GM12875 (cell line): ENCODE measurements at regions not wholly inside any gene's neighbourhood (a gene's known extent, or its start where the extent isn't known, plus 50 kb on each side); places are given as distances from the start of the nearest gene placed in this dataset.
A peak's percentile ranks its signal among the peaks of the same experiment; 100 is the strongest.

Source experiments
- H3K4me3 ChIP-seq: one replicate; pipeline ENCODE4 v1.5.1; 2011; ENCODE audit warnings: low read depth, low read length, control low read depth
- CTCF ChIP-seq: IDR thresholded peaks from 2 replicates; pipeline ENCODE4 v1.5.1; 2011; ENCODE audit warnings: low read depth, mild to moderate bottlenecking, control low read depth, inconsistent platforms, low read length, moderate library complexity, borderline replicate concordance; ENCODE audit not compliant: insufficient read depth

GRCh38 chr9:87803623-87804345, 77.9 kb downstream of the CTSL start:
- no peak for TF ChIP-seq CTCF
- no peak overlapping the region for H3K4me3 ChIP-seq

GRCh38 chr9:87805259-87805658, 77.4 kb upstream of the SPATA31E1 start:
- H3K4me3 ChIP-seq: no peak overlapping the region

GRCh38 chr9:87810008-87810407, 72.7 kb upstream of the SPATA31E1 start:
- no peak for TF ChIP-seq CTCF
- no peak overlapping the region for H3K4me3 ChIP-seq

More at GRCh38 chr9:87805259-87805658, 77.4 kb upstream of the SPATA31E1 start:
- no peak for TF ChIP-seq CTCF

- no peak overlapping the region for H3K4me3 ChIP-seq
- no peak for TF ChIP-seq CTCF
Observed at GRCh38 chr9:87810679-87811178, 71.9 kb upstream of the SPATA31E1 start.

- no peak overlapping the region for H3K4me3 ChIP-seq
Observed at GRCh38 chr9:87812375-87813118, 70.1 kb upstream of the SPATA31E1 start.

GRCh38 chr9:87813119-87813463, 69.6 kb upstream of the SPATA31E1 start:
- no peak for TF ChIP-seq CTCF
- H3K4me3 ChIP-seq: no peak overlapping the region

More at GRCh38 chr9:87812375-87813118, 70.1 kb upstream of the SPATA31E1 start:
- TF ChIP-seq CTCF: peak; percentile 91
